HEK293 (cell line): ENCODE measurements at regions not wholly inside any gene's neighbourhood (a gene's known extent, or its start where the extent isn't known, plus 50 kb on each side); places are given as distances from the start of the nearest gene placed in this dataset.

Source experiments
- CTCF ChIA-PET: fragments of 350-600 bp; formaldehyde crosslinking; extraction: SDS; loops from one replicate; lab custom pipeline; 2021; ENCODE audit warnings: antibody characterized with exemption; lab: Yijun Ruan, JAX
- POLR2A ChIA-PET: fragments of 300-600 bp; formaldehyde crosslinking; extraction: SDS; loops from one replicate; lab custom pipeline; 2020; ENCODE audit warnings: antibody characterized with exemption, inconsistent platforms; lab: Yijun Ruan, JAX
- H3K27ac ChIP-seq: fragments of 200-500 bp; sonication (Bioruptor generic); 2 replicates; pipeline ENCODE4 v1.5.1; 2014; ENCODE audit warnings: low read depth, low read length, control low read depth, inconsistent platforms; ENCODE audit errors: extremely low read depth
- H3K36me3 ChIP-seq, 2 experiments: fragments of 200-500 bp in 1 of 2; sonication (Bioruptor generic) in 1 of 2; 1 replicate in 1 of 2; 2 replicates in 1 of 2; pipeline ENCODE4 v1.5.1; 2014 to 2017; ENCODE audit warnings: inconsistent platforms in 2 of 2, low read length in 2 of 2; ENCODE audit not compliant: control insufficient read depth in 2 of 2, insufficient read depth in 1 of 2
- H3K4me1 ChIP-seq: fragments of 200-500 bp; sonication (Bioruptor generic); 2 replicates; pipeline ENCODE4 v1.5.1; 2014; ENCODE audit warnings: mild to moderate bottlenecking, low read length, inconsistent platforms; ENCODE audit not compliant: control insufficient read depth, insufficient read depth
- H3K4me3 ChIP-seq: 2 replicates; pipeline ENCODE4 v1.5.1; 2011; ENCODE audit warnings: low read depth, mild to moderate bottlenecking, control low read depth, low read length, moderate library complexity
- H3K9me3 ChIP-seq: fragments of 200-500 bp; sonication (Bioruptor generic); 2 replicates; pipeline ENCODE4 v1.5.1; 2014; ENCODE audit warnings: low read depth, low read length, inconsistent platforms; ENCODE audit not compliant: control insufficient read depth, insufficient read depth
- FEZF1 ChIP-seq: fragments of 450-650 bp; formaldehyde crosslinking; IDR thresholded peaks from 2 replicates; pipeline ENCODE4 v1.5.1; 2016; ENCODE audit warnings: missing biosample characterization, missing genetic modification characterization
- HOXA7 ChIP-seq: sonication (generic); formaldehyde crosslinking; IDR thresholded peaks from 2 replicates; pipeline ENCODE4 v1.8.1; 2022; ENCODE audit warnings: missing genetic modification reagents, borderline replicate concordance
- KLF16 ChIP-seq: fragments of 450-650 bp; formaldehyde crosslinking; IDR thresholded peaks from 2 replicates; pipeline ENCODE4 v1.5.1; 2017; ENCODE audit warnings: missing biosample characterization, missing genetic modification characterization
- REPIN1 ChIP-seq: fragments of 450-650 bp; formaldehyde crosslinking; IDR thresholded peaks from 2 replicates; pipeline ENCODE4 v1.5.1; 2017; ENCODE audit warnings: missing biosample characterization, missing genetic modification characterization, low read depth
- SALL2 ChIP-seq: fragments of 450-650 bp; formaldehyde crosslinking; IDR thresholded peaks from 2 replicates; pipeline ENCODE4 v1.5.0; 2017; ENCODE audit warnings: missing biosample characterization, mild to moderate bottlenecking, missing genetic modification characterization, borderline replicate concordance
- ZBTB21 ChIP-seq: fragments of 450-650 bp; formaldehyde crosslinking; IDR thresholded peaks from 2 replicates; pipeline ENCODE4 v1.5.1; 2017; ENCODE audit warnings: missing biosample characterization, missing genetic modification characterization
- ZFHX2 ChIP-seq: fragments of 450-650 bp; formaldehyde crosslinking; conservative IDR thresholded peaks from 2 replicates; pipeline ENCODE4 v1.5.1; 2016; ENCODE audit warnings: missing biosample characterization, missing genetic modification characterization
- ZFP69B ChIP-seq: fragments of 450-650 bp; formaldehyde crosslinking; IDR thresholded peaks from 2 replicates; pipeline ENCODE4 v1.5.1; 2016; ENCODE audit warnings: missing biosample characterization, missing genetic modification characterization
- ZNF184 ChIP-seq: fragments of 450-650 bp; IDR thresholded peaks from 2 replicates; pipeline ENCODE4 v1.5.1; 2018; ENCODE audit warnings: missing biosample characterization, mild to moderate bottlenecking, missing genetic modification characterization
- ZNF214 ChIP-seq: fragments of 450-650 bp; formaldehyde crosslinking; IDR thresholded peaks from 2 replicates; pipeline ENCODE4 v1.5.1; 2017; ENCODE audit warnings: missing biosample characterization, mild to moderate bottlenecking, missing genetic modification characterization, borderline replicate concordance
- ZNF324 ChIP-seq: fragments of 450-650 bp; formaldehyde crosslinking; IDR thresholded peaks from 2 replicates; pipeline ENCODE4 v1.5.1; 2016; ENCODE audit warnings: missing biosample characterization, missing genetic modification characterization
- ZNF366 ChIP-seq: fragments of 450-650 bp; formaldehyde crosslinking; conservative IDR thresholded peaks from 2 replicates; pipeline ENCODE4 v1.5.1; 2016; ENCODE audit warnings: missing biosample characterization, missing genetic modification characterization
- ZNF394 ChIP-seq: fragments of 450-650 bp; formaldehyde crosslinking; IDR thresholded peaks from 2 replicates; pipeline ENCODE4 v1.5.1; 2016; ENCODE audit warnings: missing biosample characterization, missing genetic modification characterization, mild to moderate bottlenecking, moderate library complexity, borderline replicate concordance
- ZNF571 ChIP-seq: fragments of 450-650 bp; formaldehyde crosslinking; IDR thresholded peaks from 2 replicates; pipeline ENCODE4 v1.5.0; 2017; ENCODE audit warnings: missing biosample characterization, missing genetic modification characterization
- ZNF629 ChIP-seq: fragments of 450-650 bp; formaldehyde crosslinking; IDR thresholded peaks from 2 replicates; pipeline ENCODE4 v1.5.1; 2017; ENCODE audit warnings: missing biosample characterization, missing genetic modification characterization
- TF ChIP-seq, protein P1 (sequence below): fragments of 450-650 bp; formaldehyde crosslinking; IDR thresholded peaks from 2 replicates; pipeline ENCODE4 v1.5.1; 2016; ENCODE audit warnings: missing biosample characterization, missing genetic modification characterization, low read depth
- TF ChIP-seq, protein P2 (sequence below): fragments of 450-650 bp; formaldehyde crosslinking; IDR thresholded peaks from 2 replicates; pipeline ENCODE4 v1.5.1; 2017; ENCODE audit warnings: missing biosample characterization, missing genetic modification characterization
- TF ChIP-seq, protein P3 (sequence below): fragments of 450-650 bp; formaldehyde crosslinking; IDR thresholded peaks from 2 replicates; pipeline ENCODE4 v1.5.1; 2016; ENCODE audit warnings: missing biosample characterization, missing genetic modification characterization
- TF ChIP-seq, protein P4 (sequence below): fragments of 450-650 bp; formaldehyde crosslinking; IDR thresholded peaks from 2 replicates; pipeline ENCODE4 v1.5.1; 2016; ENCODE audit warnings: missing biosample characterization, missing genetic modification characterization
- TF ChIP-seq, protein P5 (sequence below): fragments of 450-650 bp; formaldehyde crosslinking; IDR thresholded peaks from 2 replicates; pipeline ENCODE4 v1.5.1; 2016; ENCODE audit warnings: missing biosample characterization, missing genetic modification characterization

DNA sequence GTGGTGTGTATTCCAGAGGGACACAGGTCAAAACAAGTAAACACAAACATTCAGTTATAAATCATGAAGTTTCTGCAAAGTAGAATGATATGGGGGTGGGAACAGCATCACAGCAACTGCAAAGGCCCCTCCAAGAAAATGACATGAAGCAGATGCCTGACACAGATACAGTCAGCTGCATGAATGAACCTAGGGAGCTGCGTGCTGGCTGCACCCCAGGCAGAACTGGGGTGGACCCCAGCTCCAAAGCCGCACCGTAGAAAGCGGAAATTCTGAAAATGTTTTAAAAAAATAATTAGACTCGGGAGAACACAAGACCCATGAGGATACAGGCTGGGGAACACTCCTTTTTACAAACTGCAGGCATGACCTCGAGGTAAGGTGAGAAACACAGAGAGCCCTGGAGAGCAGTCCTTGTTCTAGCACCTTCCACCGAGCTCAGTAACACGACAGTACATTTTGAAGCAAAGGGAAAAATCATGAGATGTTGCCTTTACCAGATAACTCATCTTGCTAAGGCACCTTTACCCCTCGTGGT lies 323.8 kb downstream of the SOX9 start:
- no peak overlapping the region for H3K4me3 ChIP-seq
- TF ChIP-seq ZNF324 (tag by site-specific recombination): no peak
- no peak for TF ChIP-seq SALL2
- no peak for TF ChIP-seq KLF16 (tag by site-specific recombination)
- TF ChIP-seq ZNF184 (tag by site-specific recombination): no peak
- no peak for TF ChIP-seq ZFHX2 (tag by site-specific recombination)
- TF ChIP-seq ZNF629: no peak
- TF ChIP-seq, protein P1, sequence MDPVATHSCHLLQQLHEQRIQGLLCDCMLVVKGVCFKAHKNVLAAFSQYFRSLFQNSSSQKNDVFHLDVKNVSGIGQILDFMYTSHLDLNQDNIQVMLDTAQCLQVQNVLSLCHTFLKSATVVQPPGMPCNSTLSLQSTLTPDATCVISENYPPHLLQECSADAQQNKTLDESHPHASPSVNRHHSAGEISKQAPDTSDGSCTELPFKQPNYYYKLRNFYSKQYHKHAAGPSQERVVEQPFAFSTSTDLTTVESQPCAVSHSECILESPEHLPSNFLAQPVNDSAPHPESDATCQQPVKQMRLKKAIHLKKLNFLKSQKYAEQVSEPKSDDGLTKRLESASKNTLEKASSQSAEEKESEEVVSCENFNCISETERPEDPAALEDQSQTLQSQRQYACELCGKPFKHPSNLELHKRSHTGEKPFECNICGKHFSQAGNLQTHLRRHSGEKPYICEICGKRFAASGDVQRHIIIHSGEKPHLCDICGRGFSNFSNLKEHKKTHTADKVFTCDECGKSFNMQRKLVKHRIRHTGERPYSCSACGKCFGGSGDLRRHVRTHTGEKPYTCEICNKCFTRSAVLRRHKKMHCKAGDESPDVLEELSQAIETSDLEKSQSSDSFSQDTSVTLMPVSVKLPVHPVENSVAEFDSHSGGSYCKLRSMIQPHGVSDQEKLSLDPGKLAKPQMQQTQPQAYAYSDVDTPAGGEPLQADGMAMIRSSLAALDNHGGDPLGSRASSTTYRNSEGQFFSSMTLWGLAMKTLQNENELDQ (tag by site-specific recombination): no peak
- TF ChIP-seq HOXA7 (CRISPR knock-in tag): no peak
- H3K4me1 ChIP-seq: peaks cover 12% of the 10 kb centered on the region
- ChIA-PET POLR2A (no interaction called here), CTCF (no interaction called here)
- no peaks in the 10 kb centered on the region for H3K36me3 ChIP-seq
- H3K27ac ChIP-seq: no peak overlapping the region
- no peaks in the 10 kb centered on the region; the same call in 1 of the 2 replicates for H3K9me3 ChIP-seq

DNA sequence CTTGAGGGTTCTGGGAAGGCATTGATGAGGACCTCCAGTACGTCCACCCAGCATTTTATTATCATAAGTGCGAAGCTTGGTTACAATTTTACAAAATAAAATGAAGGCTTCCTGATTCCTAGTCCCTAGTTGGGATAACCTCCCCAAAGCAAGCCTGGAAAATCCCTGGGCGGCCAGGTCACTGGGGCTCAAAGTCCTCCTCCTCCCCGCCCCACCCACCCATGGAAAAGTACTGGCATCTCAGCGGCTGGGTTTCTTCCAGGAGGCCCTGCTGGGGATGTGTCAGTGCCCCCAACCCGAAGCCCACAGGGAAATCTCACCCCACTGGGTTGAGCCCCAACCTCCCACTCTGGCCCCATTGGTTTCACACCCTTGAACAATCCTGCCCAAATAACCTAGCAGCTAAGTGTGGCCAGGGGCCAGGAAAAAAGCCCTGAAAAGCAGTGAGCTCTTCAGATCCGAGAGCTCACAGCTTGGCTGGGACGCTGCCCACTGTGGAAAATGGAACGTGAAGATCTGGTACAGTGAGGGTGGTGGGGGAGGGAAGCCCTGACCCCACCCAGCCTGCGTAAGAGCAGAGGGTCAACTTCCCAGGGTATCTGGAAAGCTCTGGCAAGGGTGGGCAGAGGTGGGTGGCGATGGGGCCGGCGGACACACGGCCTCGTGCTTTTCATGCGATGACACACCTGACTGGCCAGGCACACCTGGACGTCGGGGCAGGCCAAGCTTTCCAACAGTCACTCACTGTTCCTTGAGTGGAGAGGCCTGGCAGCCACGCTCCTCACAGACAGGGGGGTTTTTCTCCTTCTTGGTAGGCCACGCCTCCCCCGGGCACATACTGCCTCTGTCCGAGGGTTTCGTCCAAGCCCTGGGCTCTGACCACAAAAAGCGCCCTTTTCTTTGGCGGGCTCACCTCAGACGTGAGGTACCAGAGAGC lies 324.5 kb downstream of the SOX9 start:
- POLR2A ChIA-PET: no interaction called here
- Histone ChIP-seq H3K36me3 (no peaks in the 10 kb centered on the region), H3K9me3 (no peaks in the 10 kb centered on the region; the same call in 1 of the 2 replicates), H3K4me1 (peaks cover 12% of the 10 kb centered on the region), H3K4me3 (no peak overlapping the region), H3K27ac (no peak overlapping the region)
- CTCF ChIA-PET: interaction anchor here (0.7 kb wide), 1 partner anchor 10 kb away, joined by 4 read pairs; no protein-coding TSS in a partner anchor
- TF ChIP-seq, protein P2, sequence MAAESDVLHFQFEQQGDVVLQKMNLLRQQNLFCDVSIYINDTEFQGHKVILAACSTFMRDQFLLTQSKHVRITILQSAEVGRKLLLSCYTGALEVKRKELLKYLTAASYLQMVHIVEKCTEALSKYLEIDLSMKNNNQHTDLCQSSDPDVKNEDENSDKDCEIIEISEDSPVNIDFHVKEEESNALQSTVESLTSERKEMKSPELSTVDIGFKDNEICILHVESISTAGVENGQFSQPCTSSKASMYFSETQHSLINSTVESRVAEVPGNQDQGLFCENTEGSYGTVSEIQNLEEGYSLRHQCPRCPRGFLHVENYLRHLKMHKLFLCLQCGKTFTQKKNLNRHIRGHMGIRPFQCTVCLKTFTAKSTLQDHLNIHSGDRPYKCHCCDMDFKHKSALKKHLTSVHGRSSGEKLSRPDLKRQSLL (tag by site-specific recombination): no peak
- TF ChIP-seq ZNF214: 0 out of 2 replicates have a peak, but pooled peaks have one; percentile 98

DNA sequence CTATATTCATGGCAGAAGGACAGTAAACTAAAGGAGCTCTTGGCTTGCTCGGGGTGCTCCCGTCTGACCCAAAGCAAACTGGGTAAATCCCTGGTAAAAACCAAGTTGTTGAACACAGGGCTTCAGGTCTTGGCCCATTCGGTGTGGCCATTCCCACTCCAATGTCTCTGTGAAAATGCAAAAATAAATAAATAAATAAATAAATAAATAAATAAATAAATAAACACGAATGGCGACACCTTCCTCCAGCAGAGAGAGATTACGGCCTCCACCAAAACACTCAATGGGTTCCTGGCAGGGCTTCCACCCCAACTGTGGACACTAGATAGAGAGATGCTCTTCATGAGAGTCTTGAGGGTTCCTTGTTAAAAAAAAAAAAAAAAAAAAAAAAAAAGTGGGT lies 325.3 kb downstream of the SOX9 start:
- peaks cover 12% of the 10 kb centered on the region for H3K4me1 ChIP-seq
- no peaks in the 10 kb centered on the region for H3K36me3 ChIP-seq
- ChIA-PET CTCF (no interaction called here), POLR2A (no interaction called here)
- H3K27ac ChIP-seq: no peak overlapping the region
- H3K9me3 ChIP-seq: no peaks in the 10 kb centered on the region; the same call in 1 of the 2 replicates
- H3K4me3 ChIP-seq: no peak overlapping the region
- TF ChIP-seq ZNF366 (tag by site-specific recombination) (no peak), FEZF1 (tag by site-specific recombination) (no peak), REPIN1 (tag by site-specific recombination) (no peak), KLF16 (tag by site-specific recombination) (no peak), ZNF394 (peak; percentile 93), ZNF571 (tag by site-specific recombination) (no peak), ZBTB21 (peak; percentile 31; the same call in 1 of the 2 replicates), ZFP69B (tag by site-specific recombination) (no peak)
- TF ChIP-seq, protein P3, sequence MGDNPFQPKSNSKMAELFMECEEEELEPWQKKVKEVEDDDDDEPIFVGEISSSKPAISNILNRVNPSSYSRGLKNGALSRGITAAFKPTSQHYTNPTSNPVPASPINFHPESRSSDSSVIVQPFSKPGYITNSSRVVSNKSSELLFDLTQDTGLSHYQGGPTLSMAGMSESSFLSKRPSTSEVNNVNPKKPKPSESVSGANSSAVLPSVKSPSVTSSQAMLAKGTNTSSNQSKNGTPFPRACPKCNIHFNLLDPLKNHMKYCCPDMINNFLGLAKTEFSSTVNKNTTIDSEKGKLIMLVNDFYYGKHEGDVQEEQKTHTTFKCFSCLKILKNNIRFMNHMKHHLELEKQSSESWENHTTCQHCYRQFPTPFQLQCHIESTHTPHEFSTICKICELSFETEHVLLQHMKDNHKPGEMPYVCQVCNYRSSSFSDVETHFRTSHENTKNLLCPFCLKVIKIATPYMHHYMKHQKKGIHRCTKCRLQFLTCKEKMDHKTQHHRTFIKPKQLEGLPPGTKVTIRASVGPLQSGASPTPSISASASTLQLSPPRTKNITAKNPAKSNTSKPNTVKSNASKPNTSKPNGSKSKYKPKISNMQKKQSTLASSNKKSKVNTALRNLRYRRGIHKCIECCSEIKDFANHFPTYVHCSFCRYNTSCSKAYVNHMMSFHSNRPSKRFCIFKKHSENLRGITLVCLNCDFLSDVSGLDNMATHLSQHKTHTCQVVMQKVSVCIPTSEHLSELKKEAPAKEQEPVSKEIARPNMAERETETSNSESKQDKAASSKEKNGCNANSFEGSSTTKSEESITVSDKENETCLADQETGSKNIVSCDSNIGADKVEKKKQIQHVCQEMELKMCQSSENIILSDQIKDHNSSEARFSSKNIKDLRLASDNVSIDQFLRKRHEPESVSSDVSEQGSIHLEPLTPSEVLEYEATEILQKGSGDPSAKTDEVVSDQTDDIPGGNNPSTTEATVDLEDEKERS: no peak
- TF ChIP-seq, protein P4, sequence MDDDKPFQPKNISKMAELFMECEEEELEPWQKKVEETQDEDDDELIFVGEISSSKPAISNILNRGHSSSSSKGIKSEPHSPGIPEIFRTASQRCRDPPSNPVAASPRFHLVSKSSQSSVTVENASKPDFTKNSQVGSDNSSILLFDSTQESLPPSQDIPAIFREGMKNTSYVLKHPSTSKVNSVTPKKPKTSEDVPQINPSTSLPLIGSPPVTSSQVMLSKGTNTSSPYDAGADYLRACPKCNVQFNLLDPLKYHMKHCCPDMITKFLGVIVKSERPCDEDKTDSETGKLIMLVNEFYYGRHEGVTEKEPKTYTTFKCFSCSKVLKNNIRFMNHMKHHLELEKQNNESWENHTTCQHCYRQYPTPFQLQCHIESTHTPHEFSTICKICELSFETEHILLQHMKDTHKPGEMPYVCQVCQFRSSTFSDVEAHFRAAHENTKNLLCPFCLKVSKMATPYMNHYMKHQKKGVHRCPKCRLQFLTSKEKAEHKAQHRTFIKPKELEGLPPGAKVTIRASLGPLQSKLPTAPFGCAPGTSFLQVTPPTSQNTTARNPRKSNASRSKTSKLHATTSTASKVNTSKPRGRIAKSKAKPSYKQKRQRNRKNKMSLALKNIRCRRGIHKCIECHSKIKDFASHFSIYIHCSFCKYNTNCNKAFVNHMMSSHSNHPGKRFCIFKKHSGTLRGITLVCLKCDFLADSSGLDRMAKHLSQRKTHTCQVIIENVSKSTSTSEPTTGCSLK (tag by site-specific recombination): no peak
- TF ChIP-seq, protein P5, sequence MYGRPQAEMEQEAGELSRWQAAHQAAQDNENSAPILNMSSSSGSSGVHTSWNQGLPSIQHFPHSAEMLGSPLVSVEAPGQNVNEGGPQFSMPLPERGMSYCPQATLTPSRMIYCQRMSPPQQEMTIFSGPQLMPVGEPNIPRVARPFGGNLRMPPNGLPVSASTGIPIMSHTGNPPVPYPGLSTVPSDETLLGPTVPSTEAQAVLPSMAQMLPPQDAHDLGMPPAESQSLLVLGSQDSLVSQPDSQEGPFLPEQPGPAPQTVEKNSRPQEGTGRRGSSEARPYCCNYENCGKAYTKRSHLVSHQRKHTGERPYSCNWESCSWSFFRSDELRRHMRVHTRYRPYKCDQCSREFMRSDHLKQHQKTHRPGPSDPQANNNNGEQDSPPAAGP (tag by site-specific recombination): no peak
